ENCODE measurements at regions not wholly inside any gene's neighbourhood (a gene's known extent, or its start where the extent isn't known, plus 50 kb on each side); places are given as distances from the start of the nearest gene placed in this dataset.

DNA sequence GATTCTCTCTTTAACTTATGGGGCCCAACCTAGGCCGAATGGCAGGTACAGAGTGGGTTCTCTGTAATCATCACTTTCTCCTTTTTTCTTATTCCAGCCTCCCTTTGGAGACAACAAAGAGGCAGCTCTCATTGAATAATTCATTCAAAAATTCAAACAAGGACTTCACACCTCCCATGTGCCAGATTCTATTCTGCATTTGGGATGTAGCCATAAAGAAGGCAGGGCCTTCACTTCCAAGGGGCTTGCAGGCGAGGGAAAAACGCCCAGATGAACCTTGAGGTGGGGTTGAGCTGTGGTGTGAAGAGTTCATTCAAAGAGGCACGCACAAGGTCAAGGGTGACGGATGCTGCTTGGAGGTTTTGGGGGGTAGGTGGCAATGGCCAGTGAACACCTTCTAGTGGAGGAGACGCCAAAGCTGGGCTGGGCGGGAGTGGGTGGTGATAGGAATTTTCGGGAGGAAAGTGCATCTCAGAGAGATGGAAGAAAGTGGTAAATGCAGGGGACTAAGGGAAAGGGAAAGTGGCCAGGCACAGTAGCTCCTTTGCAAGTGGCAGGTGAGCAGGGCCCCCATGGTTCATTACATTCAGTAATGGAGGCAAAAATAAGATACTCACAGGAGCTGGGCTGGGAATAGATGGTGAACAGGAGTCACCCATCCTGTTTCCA, 499.6 kb downstream of the MIAT start:
- Histone ChIP-seq H3K27me3 (ENCODE audit: insufficient read depth, low read length) (no peaks in the 10 kb centered on the region), H3K36me3 (ENCODE audit: insufficient read depth, low read length) (no peaks in the 10 kb centered on the region), H3K27ac (ENCODE audit: low read depth, low read length) (no peak overlapping the region), H3K4me1 (ENCODE audit: insufficient read depth, low read length) (no peaks in the 10 kb centered on the region), H2AFZ (ENCODE audit: low read depth, low read length) (no peak overlapping the region), H3K9ac (ENCODE audit: low read length) (no peak overlapping the region), H4K20me1 (ENCODE audit: insufficient read depth, low read length) (no peaks in the 10 kb centered on the region), H3K9me3 (ENCODE audit: insufficient read depth, low read depth, low read length) (no peaks in the 10 kb centered on the region), H3K79me2 (ENCODE audit: insufficient read depth, low read length) (no peaks in the 10 kb centered on the region), H3K4me3 (ENCODE audit: insufficient read depth, low read depth, low read length) (no peak overlapping the region), H3K4me2 (ENCODE audit: low read length) (no peak overlapping the region)
- H3K36me3 Mint-ChIP-seq (ENCODE audit: low read depth, unreplicated experiment), result no peaks in the 10 kb centered on the region
- no peak overlapping the region for H3K4me3 Mint-ChIP-seq (ENCODE audit: unreplicated experiment)
- no peak for TF ChIP-seq EZH2 (IDR thresholded peaks at IDR 0.05; ENCODE audit: insufficient read depth, low read length)
- H3K27ac Mint-ChIP-seq (ENCODE audit: unreplicated experiment), result no peak overlapping the region
- H3K9me3 Mint-ChIP-seq (ENCODE audit: unreplicated experiment), result no peaks in the 10 kb centered on the region
- H3K27me3 Mint-ChIP-seq (ENCODE audit: low read depth, unreplicated experiment), result peaks cover 9% of the 10 kb centered on the region
- peaks cover 6% of the 10 kb centered on the region for H3K4me1 Mint-ChIP-seq (ENCODE audit: low read depth, unreplicated experiment)
- DNase-seq (ENCODE audit: low read depth) (no peak), FAIRE-seq (no peak)

DNA sequence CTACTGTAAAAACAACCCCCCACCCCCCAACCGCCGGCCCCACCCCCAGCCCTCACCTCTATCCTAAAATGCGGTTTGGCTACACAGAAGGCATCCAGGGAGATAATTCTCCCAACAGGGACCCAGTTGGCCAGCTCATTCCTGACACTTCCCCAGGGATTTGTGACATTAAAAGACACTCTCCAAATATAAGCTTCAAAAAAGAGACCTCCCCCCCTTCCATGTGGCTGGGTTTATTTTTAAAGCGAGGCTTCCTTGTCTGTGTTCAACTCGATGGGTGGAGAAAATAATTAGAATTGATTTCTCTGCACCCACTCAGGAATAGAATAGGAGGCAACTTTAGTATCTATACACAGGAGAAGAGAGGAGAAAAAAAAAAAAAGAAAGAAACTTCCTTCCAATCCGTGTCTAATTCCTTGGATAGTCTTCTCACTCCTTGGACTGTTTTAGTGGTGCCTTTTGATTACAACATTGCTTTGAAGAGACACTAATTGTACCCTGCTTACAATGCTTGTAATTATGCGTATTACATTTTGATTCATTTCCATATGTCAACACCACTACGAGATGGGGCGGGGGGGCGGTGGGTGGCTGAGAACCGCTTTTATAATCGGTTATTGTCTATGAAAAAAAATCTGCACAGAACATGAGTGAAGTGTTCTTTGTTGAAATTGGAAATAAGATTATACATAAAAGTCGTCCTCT, 500.4 kb downstream of the MIAT start:
- DNase-seq (ENCODE audit: low read depth), result no peak
- TF ChIP-seq, protein P1, sequence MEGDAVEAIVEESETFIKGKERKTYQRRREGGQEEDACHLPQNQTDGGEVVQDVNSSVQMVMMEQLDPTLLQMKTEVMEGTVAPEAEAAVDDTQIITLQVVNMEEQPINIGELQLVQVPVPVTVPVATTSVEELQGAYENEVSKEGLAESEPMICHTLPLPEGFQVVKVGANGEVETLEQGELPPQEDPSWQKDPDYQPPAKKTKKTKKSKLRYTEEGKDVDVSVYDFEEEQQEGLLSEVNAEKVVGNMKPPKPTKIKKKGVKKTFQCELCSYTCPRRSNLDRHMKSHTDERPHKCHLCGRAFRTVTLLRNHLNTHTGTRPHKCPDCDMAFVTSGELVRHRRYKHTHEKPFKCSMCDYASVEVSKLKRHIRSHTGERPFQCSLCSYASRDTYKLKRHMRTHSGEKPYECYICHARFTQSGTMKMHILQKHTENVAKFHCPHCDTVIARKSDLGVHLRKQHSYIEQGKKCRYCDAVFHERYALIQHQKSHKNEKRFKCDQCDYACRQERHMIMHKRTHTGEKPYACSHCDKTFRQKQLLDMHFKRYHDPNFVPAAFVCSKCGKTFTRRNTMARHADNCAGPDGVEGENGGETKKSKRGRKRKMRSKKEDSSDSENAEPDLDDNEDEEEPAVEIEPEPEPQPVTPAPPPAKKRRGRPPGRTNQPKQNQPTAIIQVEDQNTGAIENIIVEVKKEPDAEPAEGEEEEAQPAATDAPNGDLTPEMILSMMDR (IDR thresholded peaks at IDR 0.05; ENCODE audit: insufficient read depth, low read depth, low read length), result no peak
- TF ChIP-seq EZH2 (IDR thresholded peaks at IDR 0.05; ENCODE audit: insufficient read depth, low read length), result no peak
- Histone ChIP-seq H3K9me3 (ENCODE audit: insufficient read depth, low read depth, low read length) (no peaks in the 10 kb centered on the region), H3K79me2 (ENCODE audit: insufficient read depth, low read length) (no peaks in the 10 kb centered on the region), H2AFZ (ENCODE audit: low read depth, low read length) (peak overlapping the region; percentile 14), H3K27ac (ENCODE audit: low read depth, low read length) (no peak overlapping the region), H3K4me2 (ENCODE audit: low read length) (no peak overlapping the region), H3K27me3 (ENCODE audit: insufficient read depth, low read length) (no peaks in the 10 kb centered on the region), H4K20me1 (ENCODE audit: insufficient read depth, low read length) (no peaks in the 10 kb centered on the region), H3K9ac (ENCODE audit: low read length) (no peak overlapping the region), H3K4me3 (ENCODE audit: insufficient read depth, low read depth, low read length) (no peak overlapping the region), H3K4me1 (ENCODE audit: insufficient read depth, low read length) (no peaks in the 10 kb centered on the region), H3K36me3 (ENCODE audit: insufficient read depth, low read length) (no peaks in the 10 kb centered on the region)
- Mint-ChIP-seq H3K9me3 (ENCODE audit: unreplicated experiment) (peaks cover 3% of the 10 kb centered on the region), H3K4me1 (ENCODE audit: low read depth, unreplicated experiment) (peaks cover 6% of the 10 kb centered on the region), H3K36me3 (ENCODE audit: low read depth, unreplicated experiment) (no peaks in the 10 kb centered on the region), H3K27me3 (ENCODE audit: low read depth, unreplicated experiment) (peaks cover 11% of the 10 kb centered on the region), H3K27ac (ENCODE audit: unreplicated experiment) (no peak overlapping the region), H3K4me3 (ENCODE audit: unreplicated experiment) (no peak overlapping the region)
- FAIRE-seq, result no peak

DNA sequence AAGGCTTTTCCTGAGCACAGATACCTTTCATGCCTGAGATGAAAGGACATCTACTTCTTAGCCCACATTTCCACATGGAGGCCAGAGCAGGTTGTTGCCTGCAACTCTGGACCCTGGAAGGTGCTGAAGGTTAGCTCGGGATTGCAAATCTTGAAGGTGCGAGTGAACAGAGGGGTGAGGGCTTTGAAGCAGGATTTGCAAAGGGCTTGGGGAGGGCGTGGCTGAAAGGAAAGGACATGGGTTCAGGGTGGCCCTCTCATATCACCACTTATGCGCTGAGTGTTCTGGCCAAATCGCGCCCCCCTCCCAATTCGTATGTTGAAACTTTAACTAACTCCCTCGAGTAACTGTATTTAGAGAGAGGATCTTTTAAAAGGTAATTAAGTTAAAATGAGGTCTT, 501.6 kb downstream of the MIAT start:
- TF ChIP-seq, protein P1 (IDR thresholded peaks at IDR 0.05; ENCODE audit: insufficient read depth, low read depth, low read length), result no peak
- no peak for TF ChIP-seq EZH2 (IDR thresholded peaks at IDR 0.05; ENCODE audit: insufficient read depth, low read length)
- no peak overlapping the region for H2AFZ ChIP-seq (ENCODE audit: low read depth, low read length)
- H3K27me3 Mint-ChIP-seq (ENCODE audit: low read depth, unreplicated experiment), result peaks cover 17% of the 10 kb centered on the region
- no peak overlapping the region for H3K27ac ChIP-seq (ENCODE audit: low read depth, low read length)
- FAIRE-seq, result no peak
- no peak overlapping the region for H3K4me2 ChIP-seq (ENCODE audit: low read length)
- no peak for DNase-seq (ENCODE audit: low read depth)
- no peaks in the 10 kb centered on the region for H3K27me3 ChIP-seq (ENCODE audit: insufficient read depth, low read length)
- peaks cover 4% of the 10 kb centered on the region for H3K9me3 Mint-ChIP-seq (ENCODE audit: unreplicated experiment)
- no peak overlapping the region for H3K27ac Mint-ChIP-seq (ENCODE audit: unreplicated experiment)
- H3K9me3 ChIP-seq (ENCODE audit: insufficient read depth, low read depth, low read length), result no peaks in the 10 kb centered on the region
- H3K79me2 ChIP-seq (ENCODE audit: insufficient read depth, low read length), result no peaks in the 10 kb centered on the region
- no peaks in the 10 kb centered on the region for H3K4me1 ChIP-seq (ENCODE audit: insufficient read depth, low read length)
- no peaks in the 10 kb centered on the region for H3K36me3 Mint-ChIP-seq (ENCODE audit: low read depth, unreplicated experiment)
- H3K9ac ChIP-seq (ENCODE audit: low read length), result no peak overlapping the region
- no peak overlapping the region for H3K4me3 ChIP-seq (ENCODE audit: insufficient read depth, low read depth, low read length)
- H3K36me3 ChIP-seq (ENCODE audit: insufficient read depth, low read length), result no peaks in the 10 kb centered on the region
- H4K20me1 ChIP-seq (ENCODE audit: insufficient read depth, low read length), result no peaks in the 10 kb centered on the region
- H3K4me1 Mint-ChIP-seq (ENCODE audit: low read depth, unreplicated experiment), result peaks cover 6% of the 10 kb centered on the region
- no peak overlapping the region for H3K4me3 Mint-ChIP-seq (ENCODE audit: unreplicated experiment)

All from astrocyte (in vitro differentiated cells and primary cell).